ENCODE measurements at regions not wholly inside any gene's neighbourhood (a gene's known extent, or its start where the extent isn't known, plus 50 kb on each side); places are given as distances from the start of the nearest gene placed in this dataset.

GRCh38 chr7:32152576-32152975 lies 82.4 kb upstream of the PDE1C start:
- TF ChIP-seq POLR2AphosphoS5 (IDR thresholded peaks at IDR 0.05) (no peak), CTCF (IDR thresholded peaks at IDR 0.05) (no peak), EP300 (IDR thresholded peaks at IDR 0.05) (no peak)
